HepG2 (cell line): ENCODE measurements at regions not wholly inside any gene's neighbourhood (a gene's known extent, or its start where the extent isn't known, plus 50 kb on each side); places are given as distances from the start of the nearest gene placed in this dataset.

ENCODE experiments used
- ATAC-seq: fragments of 200-7000 bp; cut with Tn5 transposase; 3 replicates; pipeline ENCODE4 v1.9.1; 2020; ENCODE audit warnings: mild to moderate bottlenecking, moderate library complexity
- BruUV-seq: library from RNA; stranded (reverse); fragments of 400-500 nt; replicated peaks from 2 replicates; lab custom pipeline; 2021; lab: Mats Ljungman, UMichigan
- CTCF ChIA-PET: fragments of 300-600 bp; formaldehyde crosslinking; extraction: SDS; loops from one replicate; lab custom pipeline; 2021; ENCODE audit warnings: low total read pairs, inconsistent platforms, low intra/inter-chr PET ratio; lab: Yijun Ruan, JAX
- POLR2A ChIA-PET: fragments of 350-600 bp; sonication (Branson Sonifier 250); formaldehyde crosslinking; loops from one replicate; lab custom pipeline; 2020; ENCODE audit warnings: antibody characterized with exemption, inconsistent platforms; lab: Yijun Ruan, JAX
- DNase-seq: peaks from one replicate; pipeline ENCODE4 v3.0.0-alpha.2; 2015; ENCODE audit warnings: low spot score
- FAIRE-seq: peaks from 3 replicates; lab custom pipeline; 2011; peaks lifted over from hg19 to GRCh38; lab: Jason Lieb, UNC
- H2AFZ ChIP-seq: one replicate; pipeline ENCODE4 v1.6.1; 2011; ENCODE audit warnings: low read length, inconsistent platforms
- H3K27ac ChIP-seq: fragments of 300-600 bp; 3 replicates; pipeline ENCODE4 v1.8.0; 2011; ENCODE audit warnings: mixed run types, mild to moderate bottlenecking, mixed read lengths, low read length, inconsistent platforms; ENCODE audit not compliant: insufficient read depth; ENCODE audit errors: extremely low read length
- H3K27me3 ChIP-seq, 2 experiments: fragments of 200-600 bp in 1 of 2; 2 replicates in 1 of 2; 3 replicates in 1 of 2; pipeline versions ENCODE4 v1.6.0 to v1.8.0; 2011; ENCODE audit warnings: low read length in 2 of 2, mild to moderate bottlenecking in 2 of 2, moderate library complexity in 2 of 2, inconsistent platforms in 1 of 2; ENCODE audit not compliant: insufficient read depth in 2 of 2, control insufficient read depth in 1 of 2
- H3K36me3 ChIP-seq, 2 experiments: fragments of 200-600 bp in 1 of 2; replicated peaks in 1 of 2; 2 replicates in 1 of 2; 3 replicates in 1 of 2; pipeline versions ENCODE4 v1.5.1 to v1.8.0; 2011; ENCODE audit warnings: low read length in 2 of 2, inconsistent platforms in 1 of 2; ENCODE audit not compliant: insufficient read depth in 2 of 2, control insufficient read depth in 1 of 2
- H3K4me1 ChIP-seq: 2 replicates; pipeline ENCODE4 v1.5.1; 2012; ENCODE audit warnings: low read length, inconsistent platforms; ENCODE audit not compliant: insufficient read depth
- H3K4me2 ChIP-seq: 2 replicates; pipeline ENCODE4 v1.6.0; 2011; ENCODE audit warnings: low read depth, low read length, inconsistent platforms
- H3K4me3 ChIP-seq, 3 experiments: fragments of 200-600 bp in 1 of 3; sonication (generic), shearing (Covaris generic) in 1 of 3; replicated peaks in 1 of 3; 2 replicates each; pipeline ENCODE4 v1.5.1; 2011 to 2016; ENCODE audit warnings: low read length in 3 of 3, inconsistent platforms in 2 of 3, low read depth in 2 of 3, mild to moderate bottlenecking in 2 of 3, control low read depth in 1 of 3, mixed read lengths in 1 of 3; ENCODE audit not compliant: insufficient read depth in 1 of 3
- H3K79me2 ChIP-seq: one replicate; pipeline ENCODE4 v1.6.1; 2011; ENCODE audit warnings: low read length, inconsistent platforms; ENCODE audit not compliant: insufficient read depth
- H3K9ac ChIP-seq: 2 replicates; pipeline ENCODE4 v1.6.0; 2011; ENCODE audit warnings: mild to moderate bottlenecking, low read depth, low read length, inconsistent platforms; ENCODE audit not compliant: insufficient read depth
- H3K9me3 ChIP-seq: 2 replicates; pipeline ENCODE4 v1.5.1; 2012; ENCODE audit warnings: mild to moderate bottlenecking, low read length
- H4K20me1 ChIP-seq: 2 replicates; pipeline ENCODE4 v1.6.0; 2011; ENCODE audit warnings: inconsistent platforms, mild to moderate bottlenecking, low read length, moderate library complexity; ENCODE audit not compliant: insufficient read depth
- MYNN ChIP-seq: sonication (generic); formaldehyde crosslinking; IDR thresholded peaks from 2 replicates; pipeline ENCODE4 v1.4.0; 2020; ENCODE audit warnings: mild to moderate bottlenecking, low read depth, missing genetic modification reagents
- TCF7L2 ChIP-seq: IDR thresholded peaks from 2 replicates; pipeline ENCODE4 v1.6.1; 2011; ENCODE audit warnings: mild to moderate bottlenecking, low read depth, low read length, moderate library complexity
- TRIM22 ChIP-seq: fragments of 450-650 bp; IDR thresholded peaks from 2 replicates; pipeline ENCODE4 v1.6.1; 2017
- ZNF326 ChIP-seq: sonication (generic); formaldehyde crosslinking; IDR thresholded peaks from 2 replicates; pipeline ENCODE4 v1.4.0; 2020; ENCODE audit warnings: missing genetic modification reagents, borderline replicate concordance
- ZNF430 ChIP-seq: sonication (generic); formaldehyde crosslinking; IDR thresholded peaks from 2 replicates; pipeline ENCODE4 v1.9.0; 2021; ENCODE audit warnings: mild to moderate bottlenecking, missing genetic modification reagents
- ZNF567 ChIP-seq: sonication (generic); formaldehyde crosslinking; IDR thresholded peaks from 2 replicates; pipeline ENCODE4 v1.8.1; 2023; ENCODE audit warnings: mild to moderate bottlenecking, missing genetic modification reagents, borderline replicate concordance
- ZNF652 ChIP-seq: IDR thresholded peaks from 2 replicates; pipeline ENCODE4 v1.6.1; 2016; ENCODE audit warnings: low read depth, borderline replicate concordance
- ZSCAN25 ChIP-seq: sonication (generic); formaldehyde crosslinking; IDR thresholded peaks from 2 replicates; pipeline ENCODE4 v1.8.0; 2022; ENCODE audit warnings: mild to moderate bottlenecking, missing genetic modification reagents
- WGBS: methylation state at CpG from one replicate; pipeline ENCODE4 v1.1.6; 2017; ENCODE audit warnings: low lambda C conversion rate; 5-methylcytosine and 5-hydroxymethylcytosine counted together
- in situ Hi-C: cut with HindIII; loops from 2 replicates; pipeline ENCODE4 v1.10.0; 2017; ENCODE audit warnings: low pct_unique_long_range_greater_than_20kb; ENCODE audit not compliant: extremely low pct_ligation_motif_present
- intact Hi-C: fragments of 100-400 bp; cut with micrococcal nuclease; formaldehyde crosslinking; loops from one replicate; pipeline ENCODE4 v1.10.0; 2022; ENCODE audit not compliant: unreplicated experiment
- TF ChIP-seq, protein P1 (sequence below), 2 experiments: sonication (generic) in 1 of 2; formaldehyde crosslinking in 1 of 2; IDR thresholded peaks; 2 replicates each; pipeline versions ENCODE4 v1.4.0 to v1.6.1; 2016 to 2020; ENCODE audit warnings: borderline replicate concordance in 1 of 2, low read depth in 1 of 2, mild to moderate bottlenecking in 1 of 2, missing genetic modification reagents in 1 of 2

DNA sequence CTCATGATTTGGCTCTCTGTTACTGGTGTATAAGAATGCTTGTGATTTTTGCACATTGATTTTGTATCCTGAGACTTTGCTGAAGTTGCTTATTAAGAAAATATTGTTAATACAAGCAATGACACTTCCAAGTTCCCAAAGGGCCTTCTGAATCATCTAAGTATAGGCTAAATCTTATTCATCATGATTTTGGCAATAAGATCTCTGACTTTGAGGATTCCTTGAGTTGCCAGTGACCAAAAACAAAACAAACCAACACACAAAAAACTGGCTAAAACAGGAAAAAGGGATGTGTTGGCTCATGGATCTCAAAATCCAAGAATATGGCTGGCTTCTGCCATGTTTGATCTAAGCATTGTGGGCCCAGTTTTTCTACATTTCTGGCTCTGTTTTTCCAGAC, 163.4 kb downstream of the HHIPL2 start:
- Histone ChIP-seq H3K9me3 (no peaks in the 10 kb centered on the region), H3K4me1 (no peaks in the 10 kb centered on the region), H2AFZ (no peak overlapping the region), H3K27me3 (no peaks in the 10 kb centered on the region), H3K27ac (no peak overlapping the region), H4K20me1 (no peaks in the 10 kb centered on the region), H3K4me2 (no peak overlapping the region), H3K9ac (no peak overlapping the region), H3K4me3 (no peak overlapping the region), H3K79me2 (no peaks in the 10 kb centered on the region), H3K36me3 (no peaks in the 10 kb centered on the region)
- DNase-seq (no peak), ATAC-seq (no peak), FAIRE-seq (no peak)
- ChIA-PET POLR2A (no interaction called here), CTCF (no interaction called here)
- in situ Hi-C loops, result no loop called here
- intact Hi-C loops, result no loop called here
- no TSS peak for BruUV-seq
- no peak for TF ChIP-seq ZNF567 (CRISPR knock-in tag)
- no peak for TF ChIP-seq ZNF430 (CRISPR knock-in tag)

DNA sequence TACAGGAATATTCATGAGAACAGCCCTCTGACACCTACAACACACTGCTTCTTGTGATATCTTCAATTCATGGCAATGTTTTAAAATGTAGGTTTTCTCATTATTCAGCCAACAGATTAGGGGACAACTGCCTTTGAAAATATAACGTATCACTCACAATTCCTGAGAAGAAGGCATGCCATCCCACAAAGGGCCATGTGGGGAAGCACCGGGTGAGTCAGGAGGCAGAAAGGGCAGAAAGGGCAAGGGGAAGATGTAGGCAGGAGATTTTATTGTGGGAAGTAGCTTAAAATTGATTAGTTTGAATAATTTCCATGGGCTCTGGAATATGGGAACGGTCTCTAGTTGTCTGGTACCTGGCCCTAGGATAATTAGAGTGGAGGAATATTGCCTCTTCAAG, 165.7 kb downstream of the HHIPL2 start:
- Histone ChIP-seq H3K79me2 (no peaks in the 10 kb centered on the region), H3K4me2 (no peak overlapping the region), H3K27me3 (no peaks in the 10 kb centered on the region), H3K27ac (no peak overlapping the region), H3K9ac (no peak overlapping the region), H3K4me1 (no peaks in the 10 kb centered on the region), H3K36me3 (no peaks in the 10 kb centered on the region), H2AFZ (no peak overlapping the region), H3K4me3 (no peak overlapping the region), H4K20me1 (no peaks in the 10 kb centered on the region), H3K9me3 (no peaks in the 10 kb centered on the region)
- in situ Hi-C loops, result no loop called here
- FAIRE-seq (no peak), ATAC-seq (no peak), DNase-seq (no peak)
- ChIA-PET POLR2A (no interaction called here), CTCF (no interaction called here)
- TF ChIP-seq ZNF652 (CRISPR knock-in tag) (no peak), TRIM22 (no peak), ZSCAN25 (CRISPR knock-in tag) (no peak), ZNF326 (CRISPR knock-in tag) (no peak), TCF7L2 (no peak), MYNN (no peak)
- TF ChIP-seq, protein P1, sequence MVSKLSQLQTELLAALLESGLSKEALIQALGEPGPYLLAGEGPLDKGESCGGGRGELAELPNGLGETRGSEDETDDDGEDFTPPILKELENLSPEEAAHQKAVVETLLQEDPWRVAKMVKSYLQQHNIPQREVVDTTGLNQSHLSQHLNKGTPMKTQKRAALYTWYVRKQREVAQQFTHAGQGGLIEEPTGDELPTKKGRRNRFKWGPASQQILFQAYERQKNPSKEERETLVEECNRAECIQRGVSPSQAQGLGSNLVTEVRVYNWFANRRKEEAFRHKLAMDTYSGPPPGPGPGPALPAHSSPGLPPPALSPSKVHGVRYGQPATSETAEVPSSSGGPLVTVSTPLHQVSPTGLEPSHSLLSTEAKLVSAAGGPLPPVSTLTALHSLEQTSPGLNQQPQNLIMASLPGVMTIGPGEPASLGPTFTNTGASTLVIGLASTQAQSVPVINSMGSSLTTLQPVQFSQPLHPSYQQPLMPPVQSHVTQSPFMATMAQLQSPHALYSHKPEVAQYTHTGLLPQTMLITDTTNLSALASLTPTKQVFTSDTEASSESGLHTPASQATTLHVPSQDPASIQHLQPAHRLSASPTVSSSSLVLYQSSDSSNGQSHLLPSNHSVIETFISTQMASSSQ (IDR thresholded peaks at IDR 0.05; ENCODE audit: low read depth), result no peak
- TF ChIP-seq, protein P1 (CRISPR knock-in tag; IDR thresholded peaks at IDR 0.05; ENCODE audit: borderline replicate concordance), result no peak
- BruUV-seq, result no TSS peak
- WGBS, result 0% methylated on average over 3 of the region's 3 CpGs
- intact Hi-C loops, result no loop called here
